ENCODE measurements at regions not wholly inside any gene's neighbourhood (a gene's known extent, or its start where the extent isn't known, plus 50 kb on each side); places are given as distances from the start of the nearest gene placed in this dataset.

DNA sequence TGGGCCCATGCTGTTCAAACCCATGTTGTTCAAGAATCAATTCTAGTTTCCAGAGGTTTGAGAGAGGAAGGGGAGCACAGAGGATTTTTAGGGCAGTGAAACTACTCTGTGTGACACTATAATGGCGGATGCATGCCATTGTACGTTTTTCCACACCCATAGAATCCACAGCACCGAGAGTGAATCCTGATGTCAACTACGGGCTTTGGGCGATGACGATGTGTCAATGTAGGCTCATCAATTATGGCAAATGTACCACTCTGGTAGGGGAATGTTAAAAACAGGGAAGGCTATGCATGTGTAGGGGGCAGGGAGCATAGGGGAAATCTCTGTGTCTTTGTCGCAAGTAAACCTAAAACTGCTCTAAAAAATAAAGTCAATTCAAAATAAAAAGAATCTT is 70.7 kb upstream of the UBAC2 start:
- H3K27ac ChIP-seq = no peak overlapping the region
- in situ Hi-C loops (cut with MboI; ENCODE audit: low sequenced_read_pairs in 4 of 4) = no loop called here
- intact Hi-C loops (cut with DNase I; ENCODE audit: low total_unique reads) = no loop called here
- H3K4me1 ChIP-seq = no peaks in the 10 kb centered on the region
- no peaks in the 10 kb centered on the region for H3K27me3 ChIP-seq
- H3K36me3 ChIP-seq = no peaks in the 10 kb centered on the region
- TF ChIP-seq, protein P1, sequence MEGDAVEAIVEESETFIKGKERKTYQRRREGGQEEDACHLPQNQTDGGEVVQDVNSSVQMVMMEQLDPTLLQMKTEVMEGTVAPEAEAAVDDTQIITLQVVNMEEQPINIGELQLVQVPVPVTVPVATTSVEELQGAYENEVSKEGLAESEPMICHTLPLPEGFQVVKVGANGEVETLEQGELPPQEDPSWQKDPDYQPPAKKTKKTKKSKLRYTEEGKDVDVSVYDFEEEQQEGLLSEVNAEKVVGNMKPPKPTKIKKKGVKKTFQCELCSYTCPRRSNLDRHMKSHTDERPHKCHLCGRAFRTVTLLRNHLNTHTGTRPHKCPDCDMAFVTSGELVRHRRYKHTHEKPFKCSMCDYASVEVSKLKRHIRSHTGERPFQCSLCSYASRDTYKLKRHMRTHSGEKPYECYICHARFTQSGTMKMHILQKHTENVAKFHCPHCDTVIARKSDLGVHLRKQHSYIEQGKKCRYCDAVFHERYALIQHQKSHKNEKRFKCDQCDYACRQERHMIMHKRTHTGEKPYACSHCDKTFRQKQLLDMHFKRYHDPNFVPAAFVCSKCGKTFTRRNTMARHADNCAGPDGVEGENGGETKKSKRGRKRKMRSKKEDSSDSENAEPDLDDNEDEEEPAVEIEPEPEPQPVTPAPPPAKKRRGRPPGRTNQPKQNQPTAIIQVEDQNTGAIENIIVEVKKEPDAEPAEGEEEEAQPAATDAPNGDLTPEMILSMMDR (IDR thresholded peaks at IDR 0.05 in 4 of 5, conservative IDR thresholded peaks at IDR 0.05 in 1 of 5) = no peak
- TF ChIP-seq POLR2A (IDR thresholded peaks at IDR 0.05) = no peak
- no peak overlapping the region for H3K4me3 ChIP-seq
- no peak for DNase-seq
- no peak for ATAC-seq
- no peaks in the 10 kb centered on the region for H3K9me3 ChIP-seq

DNA sequence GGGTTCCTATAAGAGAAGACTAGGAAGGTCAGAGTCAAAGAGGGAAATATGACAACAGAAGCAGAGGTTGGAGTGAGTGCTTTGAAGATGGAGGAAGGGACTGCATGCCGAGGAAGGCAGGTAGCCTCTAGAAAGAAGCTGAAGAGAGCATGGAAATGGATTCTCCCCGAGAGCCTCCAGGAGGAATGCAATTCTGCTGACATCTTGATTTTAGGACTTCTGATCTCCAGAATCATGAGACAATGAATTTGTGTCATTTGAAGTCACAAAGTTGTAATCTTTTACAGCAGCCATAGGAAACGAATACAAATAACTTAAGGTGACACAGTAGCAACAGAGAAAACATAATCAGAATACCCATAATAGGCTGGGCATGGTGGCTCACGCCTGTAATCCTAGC is 69.2 kb upstream of the UBAC2 start:
- no peak overlapping the region for H3K4me3 ChIP-seq

DNA sequence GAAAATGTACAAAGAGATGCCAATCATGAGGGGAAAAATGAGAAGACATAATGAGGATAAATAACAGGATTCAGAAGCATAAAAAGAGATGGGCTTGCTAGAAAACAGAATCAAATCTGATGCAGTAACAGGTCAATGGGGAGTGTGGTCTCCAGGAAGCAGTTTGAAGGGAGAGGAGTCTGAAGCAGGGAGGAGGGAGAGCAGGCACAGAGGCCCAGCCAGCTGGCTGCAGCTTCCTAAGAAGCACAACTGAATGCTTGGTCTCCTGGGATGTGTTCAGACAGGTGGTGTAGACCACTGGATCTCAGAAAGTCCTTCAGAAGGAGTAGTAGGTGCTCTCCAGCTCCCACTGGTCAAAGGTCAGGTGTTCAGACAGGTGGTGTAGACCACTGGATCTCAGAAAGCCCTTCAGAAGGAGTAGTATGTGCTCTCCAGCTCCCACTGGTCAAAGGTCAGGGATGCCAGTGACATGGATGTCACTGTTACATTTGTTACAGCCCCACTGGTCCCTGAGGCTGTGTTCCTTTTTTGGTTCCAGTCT is 68.3 kb upstream of the UBAC2 start:
- Histone ChIP-seq H3K9me3 (no peaks in the 10 kb centered on the region), H3K36me3 (no peaks in the 10 kb centered on the region), H3K27ac (no peak overlapping the region), H3K27me3 (no peaks in the 10 kb centered on the region), H3K4me3 (no peak overlapping the region), H3K4me1 (no peaks in the 10 kb centered on the region)
- ATAC-seq = no peak
- intact Hi-C loops (cut with DNase I; ENCODE audit: low total_unique reads) (no loop called here), in situ Hi-C loops (cut with MboI; ENCODE audit: low sequenced_read_pairs in 4 of 4) (no loop called here)
- DNase-seq = no peak
- TF ChIP-seq, protein P1 (IDR thresholded peaks at IDR 0.05 in 4 of 5, conservative IDR thresholded peaks at IDR 0.05 in 1 of 5) = no peak
- no peak for TF ChIP-seq POLR2A (IDR thresholded peaks at IDR 0.05)

More for the DNA sequence above, 69.2 kb upstream of the UBAC2 start:
- DNase-seq (no peak), ATAC-seq (no peak)
- intact Hi-C loops (cut with DNase I; ENCODE audit: low total_unique reads) (no loop called here), in situ Hi-C loops (cut with MboI; ENCODE audit: low sequenced_read_pairs in 4 of 4) (no loop called here)
- H3K9me3 ChIP-seq = no peaks in the 10 kb centered on the region
- no peak overlapping the region for H3K27ac ChIP-seq
- no peaks in the 10 kb centered on the region for H3K27me3 ChIP-seq
- H3K36me3 ChIP-seq = no peaks in the 10 kb centered on the region
- no peak for TF ChIP-seq POLR2A (IDR thresholded peaks at IDR 0.05)
- TF ChIP-seq, protein P1 (IDR thresholded peaks at IDR 0.05 in 4 of 5, conservative IDR thresholded peaks at IDR 0.05 in 1 of 5) = no peak
- no peaks in the 10 kb centered on the region for H3K4me1 ChIP-seq

DNA sequence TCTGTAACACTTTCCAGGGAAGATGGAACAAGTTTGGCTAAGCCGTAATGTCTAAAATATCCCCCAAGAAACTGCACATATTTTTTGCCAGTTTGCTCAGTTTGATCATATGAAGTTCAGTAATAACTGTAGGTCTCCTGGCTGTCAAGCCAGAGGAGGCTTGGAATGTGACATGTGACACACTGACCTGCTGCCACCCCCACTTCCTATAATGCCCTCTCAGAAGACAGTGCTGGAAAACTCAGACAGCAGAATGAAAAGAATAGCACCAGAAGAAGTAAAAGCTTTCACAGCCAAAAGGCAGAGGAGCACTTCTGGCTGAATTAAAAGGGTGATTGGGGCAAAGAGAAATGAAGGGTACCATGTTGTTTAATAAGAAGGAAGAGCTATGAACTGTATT is 67.4 kb upstream of the UBAC2 start:
- no peak overlapping the region for H3K27ac ChIP-seq
- no peaks in the 10 kb centered on the region for H3K27me3 ChIP-seq
- ATAC-seq = no peak
- H3K4me3 ChIP-seq = no peak overlapping the region
- intact Hi-C loops (cut with DNase I; ENCODE audit: low total_unique reads) = no loop called here
- no peaks in the 10 kb centered on the region for H3K4me1 ChIP-seq
- no peaks in the 10 kb centered on the region for H3K9me3 ChIP-seq
- no peak for DNase-seq
- in situ Hi-C loops (cut with MboI; ENCODE audit: low sequenced_read_pairs in 4 of 4) = no loop called here
- H3K36me3 ChIP-seq = no peaks in the 10 kb centered on the region
- TF ChIP-seq, protein P1 (IDR thresholded peaks at IDR 0.05 in 4 of 5, conservative IDR thresholded peaks at IDR 0.05 in 1 of 5) = no peak
- TF ChIP-seq POLR2A (IDR thresholded peaks at IDR 0.05) = no peak

DNA sequence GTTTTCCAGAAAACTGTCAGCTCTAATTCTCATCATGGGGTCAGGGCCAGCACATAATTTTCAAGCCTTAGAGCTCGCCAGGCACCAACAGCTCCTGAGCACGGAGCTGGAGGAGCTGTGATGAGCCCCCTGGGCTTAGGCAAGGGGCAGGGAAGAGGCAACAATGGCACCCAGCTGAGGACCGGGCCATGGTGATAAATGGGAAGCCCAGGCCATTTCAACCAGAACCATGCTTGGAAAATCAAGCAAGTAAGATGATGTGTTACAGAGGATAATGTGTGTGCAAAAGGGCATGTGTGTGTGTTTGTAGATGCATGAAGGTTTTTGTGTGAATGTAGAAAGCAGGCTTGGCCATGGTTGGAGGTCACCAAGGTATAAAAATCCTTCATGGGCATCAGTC is 66.8 kb upstream of the UBAC2 start:
- TF ChIP-seq, protein P1 (IDR thresholded peaks at IDR 0.05 in 4 of 5, conservative IDR thresholded peaks at IDR 0.05 in 1 of 5) = no peak
- no peak for TF ChIP-seq POLR2A (IDR thresholded peaks at IDR 0.05)
- Histone ChIP-seq H3K9me3 (no peaks in the 10 kb centered on the region), H3K4me1 (no peaks in the 10 kb centered on the region), H3K27me3 (no peaks in the 10 kb centered on the region), H3K27ac (no peak overlapping the region), H3K36me3 (no peaks in the 10 kb centered on the region), H3K4me3 (no peak overlapping the region)
- in situ Hi-C loops (cut with MboI; ENCODE audit: low sequenced_read_pairs in 4 of 4) = no loop called here
- intact Hi-C loops (cut with DNase I; ENCODE audit: low total_unique reads) = no loop called here
- ATAC-seq (no peak), DNase-seq (no peak)

Measured in gastrocnemius medialis (tissue), 4 donors.